GM18868 (cell line): ENCODE measurements at regions not wholly inside any gene's neighbourhood (a gene's known extent, or its start where the extent isn't known, plus 50 kb on each side); places are given as distances from the start of the nearest gene placed in this dataset.
"Not testable (repeated sequence)": the region's sequence is repeated elsewhere in the genome, so short reads cannot be mapped to it uniquely, and the experiment has no call there.

Experiments used
- ATAC-seq: cut with Tn5 transposase; IDR thresholded peaks from one replicate; pipeline ENCODE4 v1.9.1; 2021; ENCODE audit warnings: mild to moderate bottlenecking, moderate library complexity; ENCODE audit not compliant: unreplicated experiment

DNA sequence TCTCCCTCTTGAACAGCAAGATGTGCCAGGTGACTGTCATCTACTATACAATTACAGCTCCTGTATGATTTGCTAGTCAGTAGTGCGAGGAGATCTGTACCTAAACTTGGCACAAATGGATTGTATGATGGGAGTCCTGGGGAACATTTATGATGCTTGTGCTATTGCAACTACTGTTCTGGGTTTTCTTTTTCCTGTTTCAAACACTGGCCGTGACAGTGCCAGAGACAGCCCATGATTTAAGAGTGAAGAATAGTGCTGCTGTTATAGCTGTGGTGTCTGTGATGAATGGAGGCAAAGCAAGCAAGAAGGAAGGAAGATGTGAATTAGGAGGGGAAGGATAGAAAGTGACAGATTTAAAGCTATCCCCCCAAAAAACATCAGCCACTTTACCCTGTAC, 1868.9 kb downstream of the PCDH7 start:
- no peak for ATAC-seq

DNA sequence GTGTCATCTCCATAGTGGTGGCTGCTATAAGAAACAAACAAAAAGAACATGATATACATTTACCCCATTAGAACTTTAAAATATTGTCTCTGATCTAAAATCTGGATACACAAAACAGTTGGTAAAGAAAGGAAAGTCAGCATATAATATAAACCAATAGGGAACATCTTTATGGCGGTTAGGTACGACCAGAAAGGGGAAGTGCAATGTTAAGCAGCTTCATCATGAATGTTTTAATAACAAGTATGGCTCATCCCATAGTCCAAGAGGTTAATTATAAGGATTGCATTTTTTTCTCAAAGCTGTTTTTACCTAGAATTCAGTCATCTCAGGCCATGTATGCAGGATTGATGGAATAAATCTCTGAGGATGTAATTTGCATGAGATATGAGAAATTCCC, 1869.7 kb downstream of the PCDH7 start:
- ATAC-seq: no peak

GRCh38 chr4:32597354-32597753, 1877.2 kb downstream of the PCDH7 start:
- ATAC-seq: no peak

GRCh38 chr4:32601848-32602247, 1881.7 kb downstream of the PCDH7 start:
- ATAC-seq: no peak

GRCh38 chr4:32607978-32608377, 1887.8 kb downstream of the PCDH7 start:
- no peak for ATAC-seq

- ATAC-seq: no peak
These were observed 1904.9 kb downstream of the PCDH7 start for GRCh38 chr4:32624943-32625603.

- no peak for ATAC-seq
These were observed 1905.6 kb downstream of the PCDH7 start for GRCh38 chr4:32625687-32626337.

DNA sequence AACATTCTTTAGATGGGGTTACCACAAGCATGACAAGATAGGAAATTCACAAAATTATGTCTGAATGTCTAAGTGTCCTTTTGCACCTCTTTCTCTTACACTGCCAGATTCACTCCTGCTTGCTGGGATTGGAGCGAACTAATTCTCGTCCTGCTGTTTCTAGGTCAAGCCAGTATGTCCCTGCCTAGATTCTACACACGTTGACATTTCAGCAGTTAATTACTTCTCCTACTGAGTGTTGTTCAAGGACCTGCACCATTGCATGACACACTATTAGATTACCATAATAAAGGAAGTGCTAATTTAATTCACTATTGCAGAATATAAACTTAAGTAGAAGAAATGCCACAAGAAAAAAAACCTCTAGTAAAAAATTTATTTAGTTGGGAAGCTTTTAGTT, 1911.7 kb downstream of the PCDH7 start:
- no peak for ATAC-seq

GRCh38 chr4:32633421-32633820, 1913.3 kb downstream of the PCDH7 start:
- ATAC-seq: no peak

- no peak for ATAC-seq
These were observed 1925.5 kb downstream of the PCDH7 start for GRCh38 chr4:32645653-32646052.

GRCh38 chr4:32658019-32658418, 1937.8 kb downstream of the PCDH7 start:
- ATAC-seq: no peak

GRCh38 chr4:32661229-32661628, 1941.1 kb downstream of the PCDH7 start:
- no peak for ATAC-seq

DNA sequence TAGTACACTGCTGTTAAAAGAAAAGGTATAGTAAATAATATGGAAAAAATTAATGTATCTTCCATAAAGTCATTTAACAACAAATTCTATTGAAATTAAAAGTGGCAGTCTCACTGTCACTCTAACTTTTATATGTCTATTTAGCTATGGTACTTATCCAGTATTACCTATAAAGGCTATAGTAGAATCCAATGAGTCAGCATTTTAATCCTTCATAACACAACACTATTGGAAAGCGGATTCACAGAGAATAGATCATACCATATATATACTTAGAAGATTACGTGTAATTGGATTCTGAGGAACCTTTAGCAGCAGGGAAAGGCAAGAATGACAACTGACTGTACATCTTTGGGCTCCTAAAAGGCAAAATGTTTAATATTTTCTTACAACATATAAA, 1942.6 kb downstream of the PCDH7 start:
- no peak for ATAC-seq

DNA sequence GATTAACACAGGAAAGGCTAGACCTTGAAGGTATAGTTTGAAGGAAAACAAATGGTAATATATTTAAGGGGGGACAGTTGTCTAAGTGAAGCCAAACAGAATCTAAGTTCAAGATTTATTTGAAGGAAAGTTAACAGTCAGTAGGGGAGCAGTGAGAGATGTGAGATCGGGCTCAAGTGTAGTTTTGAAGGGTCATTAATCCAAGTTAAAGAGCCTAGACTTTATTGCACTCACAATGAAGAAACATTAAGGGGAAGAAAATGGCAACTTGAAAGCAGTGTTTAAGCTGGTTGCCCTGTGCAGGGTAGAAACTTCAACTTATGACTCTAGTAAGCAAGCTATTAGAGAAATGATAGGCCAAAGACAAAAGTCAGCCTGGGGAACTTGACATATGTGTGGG, 1952.2 kb downstream of the PCDH7 start:
- ATAC-seq: no peak

- no peak for ATAC-seq
These were observed 1960.8 kb downstream of the PCDH7 start for GRCh38 chr4:32680946-32681345.

DNA sequence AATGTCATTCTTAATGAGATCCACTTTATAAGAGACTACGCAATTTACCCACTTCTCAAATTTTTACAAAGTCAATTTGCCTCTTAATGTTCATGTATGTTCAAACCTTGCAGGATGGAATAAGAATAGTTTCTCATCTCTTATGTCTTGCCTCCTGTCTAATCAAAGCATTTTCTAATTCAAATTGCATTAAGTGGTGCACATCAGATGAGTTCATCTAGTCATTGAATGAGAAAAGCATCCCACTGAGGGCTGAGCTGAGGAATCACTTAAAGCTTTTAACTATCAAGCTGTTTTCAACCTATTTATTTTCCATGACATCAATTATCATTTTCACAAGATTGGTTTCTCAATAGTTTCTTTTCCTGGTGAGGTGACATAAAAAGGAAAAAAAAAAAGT, 1964.0 kb downstream of the PCDH7 start:
- no peak for ATAC-seq

DNA sequence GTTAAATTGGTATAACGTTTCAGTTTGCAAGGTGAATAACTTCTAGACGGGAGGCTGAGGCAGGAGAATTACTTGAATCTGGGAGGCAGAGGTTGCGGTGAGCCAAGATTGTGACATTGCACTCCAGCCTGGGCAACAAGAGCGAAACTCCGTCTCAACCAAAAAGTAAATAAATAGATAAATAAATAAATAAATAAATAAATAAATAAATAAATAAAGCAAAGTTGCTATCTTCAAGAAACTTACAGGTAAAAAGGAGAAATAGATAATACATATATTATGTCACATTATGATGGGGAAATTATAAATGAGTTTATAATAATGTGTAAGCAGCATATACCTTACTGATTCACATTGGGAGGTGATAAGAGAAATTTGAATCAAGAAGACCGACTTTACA, 1966.0 kb downstream of the PCDH7 start:
- ATAC-seq: no peak

- ATAC-seq: no peak
These were observed 1969.3 kb downstream of the PCDH7 start for GRCh38 chr4:32689518-32689917.

DNA sequence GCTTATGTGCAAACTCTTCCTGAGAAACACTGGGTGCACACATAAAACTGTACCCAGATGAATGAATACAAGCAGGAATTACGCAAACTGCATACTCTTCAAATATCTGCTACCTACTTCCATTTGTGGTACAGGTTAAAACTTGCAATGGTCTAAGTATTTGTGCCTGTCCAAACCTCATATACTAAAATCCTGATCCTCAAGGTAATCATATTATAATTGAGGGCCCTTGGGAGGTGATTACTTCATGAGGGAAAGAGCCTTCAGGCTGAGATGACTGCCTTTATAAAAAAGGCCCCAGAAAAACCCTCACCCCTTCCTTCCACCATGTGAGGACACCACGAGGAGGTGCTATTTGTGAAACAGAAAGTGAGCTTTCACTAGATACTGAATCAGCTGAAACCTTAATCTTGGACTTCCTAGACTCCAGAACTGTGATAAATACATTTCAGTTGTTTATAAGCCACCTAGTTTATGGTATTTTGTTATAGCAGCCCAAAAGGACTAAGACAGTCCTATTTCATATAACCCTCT, 1977.2 kb downstream of the PCDH7 start:
- ATAC-seq: no peak

DNA sequence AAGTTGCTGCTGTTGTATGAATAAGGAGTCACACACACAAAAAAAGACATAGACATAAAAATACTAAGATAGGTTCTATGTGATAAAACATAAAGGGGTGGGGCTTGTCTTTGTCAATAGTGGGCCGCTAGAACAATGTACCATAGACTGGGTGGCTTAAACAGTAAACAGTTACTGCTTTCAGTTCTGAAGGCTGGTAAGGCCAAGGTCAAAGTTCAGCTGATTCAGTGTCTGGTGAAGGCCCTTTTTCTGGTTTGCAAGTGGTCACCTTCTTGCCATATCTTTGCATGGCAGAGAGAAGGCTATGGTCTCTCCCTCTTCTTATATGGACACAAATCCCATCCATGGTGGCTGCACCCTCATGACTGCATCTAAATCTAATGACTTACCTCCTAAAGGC, 1980.7 kb downstream of the PCDH7 start:
- ATAC-seq: no peak

DNA sequence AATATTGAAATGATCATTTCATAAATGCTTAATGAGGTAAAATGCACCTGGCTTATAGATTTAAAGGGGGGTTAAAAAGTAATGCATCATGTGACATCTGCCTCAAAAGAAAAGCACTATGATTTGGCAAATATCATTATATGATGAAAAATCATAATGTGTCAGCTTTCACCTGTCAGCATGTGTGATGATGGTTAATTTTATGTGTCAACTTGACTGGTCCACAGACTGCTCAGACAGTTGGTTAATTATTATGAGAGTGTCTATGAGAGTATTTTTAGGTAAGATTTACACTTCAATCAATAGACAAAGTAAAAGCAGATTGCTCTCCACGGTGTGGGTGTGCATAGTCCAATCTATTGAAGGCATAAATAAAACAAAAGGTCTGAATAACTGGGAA, 1986.7 kb downstream of the PCDH7 start:
- ATAC-seq: no peak

- not testable (repeated sequence) for ATAC-seq
These were observed 1996.0 kb downstream of the PCDH7 start for GRCh38 chr4:32716090-32716620.
